ENCODE measurements at regions not wholly inside any gene's neighbourhood (a gene's known extent, or its start where the extent isn't known, plus 50 kb on each side); places are given as distances from the start of the nearest gene placed in this dataset.

- H3K4me3 Mint-ChIP-seq (ENCODE audit: unreplicated experiment) = no peak overlapping the region
- H3K4me1 ChIP-seq = no peaks in the 10 kb centered on the region
- H3K36me3 ChIP-seq (ENCODE audit: control insufficient read depth, insufficient read depth, low read length) = no peaks in the 10 kb centered on the region
- H3K9me3 ChIP-seq = no peaks in the 10 kb centered on the region
- no peaks in the 10 kb centered on the region for H3K27me3 ChIP-seq (replicated peaks; ENCODE audit: control insufficient read depth, insufficient read depth, low read length)
- ChIA-PET CTCF (no interaction called here), POLR2A (no interaction called here)
- no peak overlapping the region for H3K27ac Mint-ChIP-seq (ENCODE audit: unreplicated experiment)
- H3K4me1 Mint-ChIP-seq (ENCODE audit: low read depth, unreplicated experiment) = no peaks in the 10 kb centered on the region
- no peaks in the 10 kb centered on the region for H3K36me3 Mint-ChIP-seq (ENCODE audit: insufficient read depth, unreplicated experiment)
- intact Hi-C loops (cut with micrococcal nuclease; ENCODE audit: unreplicated experiment) = no loop called here
- DNase-seq = no peak
- TF ChIP-seq, protein P1, sequence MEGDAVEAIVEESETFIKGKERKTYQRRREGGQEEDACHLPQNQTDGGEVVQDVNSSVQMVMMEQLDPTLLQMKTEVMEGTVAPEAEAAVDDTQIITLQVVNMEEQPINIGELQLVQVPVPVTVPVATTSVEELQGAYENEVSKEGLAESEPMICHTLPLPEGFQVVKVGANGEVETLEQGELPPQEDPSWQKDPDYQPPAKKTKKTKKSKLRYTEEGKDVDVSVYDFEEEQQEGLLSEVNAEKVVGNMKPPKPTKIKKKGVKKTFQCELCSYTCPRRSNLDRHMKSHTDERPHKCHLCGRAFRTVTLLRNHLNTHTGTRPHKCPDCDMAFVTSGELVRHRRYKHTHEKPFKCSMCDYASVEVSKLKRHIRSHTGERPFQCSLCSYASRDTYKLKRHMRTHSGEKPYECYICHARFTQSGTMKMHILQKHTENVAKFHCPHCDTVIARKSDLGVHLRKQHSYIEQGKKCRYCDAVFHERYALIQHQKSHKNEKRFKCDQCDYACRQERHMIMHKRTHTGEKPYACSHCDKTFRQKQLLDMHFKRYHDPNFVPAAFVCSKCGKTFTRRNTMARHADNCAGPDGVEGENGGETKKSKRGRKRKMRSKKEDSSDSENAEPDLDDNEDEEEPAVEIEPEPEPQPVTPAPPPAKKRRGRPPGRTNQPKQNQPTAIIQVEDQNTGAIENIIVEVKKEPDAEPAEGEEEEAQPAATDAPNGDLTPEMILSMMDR (IDR thresholded peaks at IDR 0.05; ENCODE audit: insufficient read depth in 1 of 2, low read depth in 1 of 2, low read length in 1 of 2, severe bottlenecking in 1 of 2, unreplicated experiment in 1 of 2) = no peak
- no peak overlapping the region for H3K4me3 ChIP-seq (ENCODE audit: low read depth, low read length)
- BruUV-seq (replicated peaks) = no TSS peak
- no peaks in the 10 kb centered on the region for H3K9me3 Mint-ChIP-seq (ENCODE audit: unreplicated experiment)
- peaks cover 6% of the 10 kb centered on the region for H3K27me3 Mint-ChIP-seq (ENCODE audit: insufficient read depth, unreplicated experiment)
These were observed 131.2 kb downstream of the PFDN4 start for GRCh38 chr20:54339093-54339492.

DNA sequence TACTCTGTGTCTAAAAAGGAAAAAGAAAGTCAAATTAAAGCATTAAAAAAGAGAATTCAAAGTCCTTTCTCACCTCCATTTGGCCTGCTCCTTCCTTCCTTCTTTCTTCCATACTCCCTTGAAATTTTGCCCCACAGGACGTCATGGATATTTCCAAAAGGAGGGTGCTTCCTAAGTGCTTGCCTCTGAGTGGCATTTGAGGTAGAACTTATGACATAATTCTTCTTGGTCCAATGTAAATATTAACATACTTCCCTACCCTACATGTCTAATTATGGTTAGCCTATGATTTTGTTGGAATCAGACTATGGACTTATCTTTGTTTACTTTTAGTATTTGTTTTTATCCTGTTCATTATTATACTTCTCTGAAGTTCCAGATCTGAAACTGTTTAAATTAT, 132.3 kb downstream of the PFDN4 start:
- POLR2A ChIA-PET = no interaction called here
- no peak overlapping the region for H3K4me3 Mint-ChIP-seq (ENCODE audit: unreplicated experiment)
- DNase-seq = no peak
- TF ChIP-seq, protein P1 (IDR thresholded peaks at IDR 0.05; ENCODE audit: insufficient read depth in 1 of 2, low read depth in 1 of 2, low read length in 1 of 2, severe bottlenecking in 1 of 2, unreplicated experiment in 1 of 2) = no peak
- no peak overlapping the region for H3K4me3 ChIP-seq (ENCODE audit: low read depth, low read length)
- H3K27me3 ChIP-seq (replicated peaks; ENCODE audit: control insufficient read depth, insufficient read depth, low read length) = no peaks in the 10 kb centered on the region
- no peaks in the 10 kb centered on the region for H3K4me1 ChIP-seq
- no TSS peak for BruUV-seq (replicated peaks)
- H3K27ac Mint-ChIP-seq (ENCODE audit: unreplicated experiment) = no peak overlapping the region
- CTCF ChIA-PET = interaction anchor here (0.7 kb wide), 2 partner anchors 28 to 1045 kb away, joined by 4 to 8 read pairs; no protein-coding TSS in a partner anchor
- peaks cover 3% of the 10 kb centered on the region for H3K27me3 Mint-ChIP-seq (ENCODE audit: insufficient read depth, unreplicated experiment)
- H3K9me3 ChIP-seq = no peaks in the 10 kb centered on the region
- H3K36me3 ChIP-seq (ENCODE audit: control insufficient read depth, insufficient read depth, low read length) = no peaks in the 10 kb centered on the region
- H3K36me3 Mint-ChIP-seq (ENCODE audit: insufficient read depth, unreplicated experiment) = no peaks in the 10 kb centered on the region
- no peaks in the 10 kb centered on the region for H3K4me1 Mint-ChIP-seq (ENCODE audit: low read depth, unreplicated experiment)
- intact Hi-C loops (cut with micrococcal nuclease; ENCODE audit: unreplicated experiment) = no loop called here
- H3K9me3 Mint-ChIP-seq (ENCODE audit: unreplicated experiment) = no peaks in the 10 kb centered on the region

- no TSS peak for BruUV-seq (replicated peaks)
- Mint-ChIP-seq H3K36me3 (ENCODE audit: insufficient read depth, unreplicated experiment) (no peaks in the 10 kb centered on the region), H3K27ac (ENCODE audit: unreplicated experiment) (no peak overlapping the region), H3K4me3 (ENCODE audit: unreplicated experiment) (no peak overlapping the region), H3K27me3 (ENCODE audit: insufficient read depth, unreplicated experiment) (peaks cover 3% of the 10 kb centered on the region), H3K4me1 (ENCODE audit: low read depth, unreplicated experiment) (no peaks in the 10 kb centered on the region), H3K9me3 (ENCODE audit: unreplicated experiment) (no peaks in the 10 kb centered on the region)
- no peaks in the 10 kb centered on the region for H3K36me3 ChIP-seq (ENCODE audit: control insufficient read depth, insufficient read depth, low read length)
- H3K4me1 ChIP-seq = no peaks in the 10 kb centered on the region
- TF ChIP-seq, protein P1 (IDR thresholded peaks at IDR 0.05; ENCODE audit: insufficient read depth in 1 of 2, low read depth in 1 of 2, low read length in 1 of 2, severe bottlenecking in 1 of 2, unreplicated experiment in 1 of 2) = no peak
- intact Hi-C loops (cut with micrococcal nuclease; ENCODE audit: unreplicated experiment) = no loop called here
- no peaks in the 10 kb centered on the region for H3K9me3 ChIP-seq
- H3K27me3 ChIP-seq (replicated peaks; ENCODE audit: control insufficient read depth, insufficient read depth, low read length) = no peaks in the 10 kb centered on the region
- DNase-seq = no peak
- no peak overlapping the region for H3K4me3 ChIP-seq (ENCODE audit: low read depth, low read length)
- POLR2A ChIA-PET = no interaction called here
- CTCF ChIA-PET = no interaction called here
These were observed 132.8 kb downstream of the PFDN4 start for GRCh38 chr20:54340667-54341081.

Data from Caco-2 (cell line).